IgD-negative memory B cell (primary cell): ENCODE measurements at regions not wholly inside any gene's neighbourhood (a gene's known extent, or its start where the extent isn't known, plus 50 kb on each side); places are given as distances from the start of the nearest gene placed in this dataset.

Experiments
- H3K27ac Mint-ChIP-seq, 3 donors: one replicate each; pipeline ENCODE4 v1.8.0; 2020 to 2022; ENCODE audit warnings: mild to moderate bottlenecking in 3 of 3, mixed read lengths in 3 of 3, moderate library complexity in 1 of 3
- H3K27me3 Mint-ChIP-seq: one replicate; pipeline ENCODE4 v1.8.0; 2021; ENCODE audit warnings: mixed read lengths
- H3K36me3 Mint-ChIP-seq: one replicate; pipeline ENCODE4 v1.8.0; 2020; ENCODE audit warnings: mild to moderate bottlenecking, mixed read lengths
- H3K4me1 Mint-ChIP-seq, 3 donors: one replicate each; pipeline ENCODE4 v1.8.0; 2020 to 2022; ENCODE audit warnings: mixed read lengths in 3 of 3, mild to moderate bottlenecking in 1 of 3
- H3K4me3 Mint-ChIP-seq, 4 donors: one replicate each; pipeline ENCODE4 v1.8.0; 2020 to 2022; ENCODE audit warnings: mild to moderate bottlenecking in 4 of 4, mixed read lengths in 4 of 4, moderate library complexity in 3 of 4
- H3K9me3 Mint-ChIP-seq, 3 donors: one replicate each; pipeline ENCODE4 v1.8.0; 2020 to 2021; ENCODE audit warnings: mixed read lengths in 3 of 3, mild to moderate bottlenecking in 1 of 3

DNA sequence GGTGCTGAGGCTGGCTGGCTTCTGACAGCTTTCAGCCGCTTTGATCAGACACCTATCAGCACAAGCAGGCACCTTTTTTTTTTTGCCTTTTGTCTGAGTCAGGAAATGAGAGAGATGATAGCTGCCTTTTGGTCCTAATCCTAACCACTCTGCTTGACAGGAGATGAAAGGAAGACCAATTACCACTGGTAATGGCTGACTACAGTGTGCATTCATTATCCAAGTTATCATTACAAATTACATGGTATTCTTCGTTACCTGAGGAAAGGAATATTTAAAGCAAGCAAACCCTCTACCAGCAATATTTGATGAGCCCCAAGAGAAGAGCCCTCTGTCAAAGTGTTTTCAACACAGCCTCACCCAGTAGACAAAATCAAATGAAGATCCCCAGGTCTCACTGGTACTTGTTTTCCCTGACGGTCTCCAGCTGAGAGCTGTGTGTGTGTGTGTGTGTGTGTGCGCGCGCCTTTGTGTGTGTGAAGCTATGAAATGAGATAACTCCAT is 925.7 kb downstream of the DCDC2C start:
- no peaks in the 10 kb centered on the region for H3K36me3 Mint-ChIP-seq
- H3K9me3 Mint-ChIP-seq: peaks cover 0 to 4% (median 3%) of the 10 kb centered on the region in 3 donors
- no peak overlapping the region for H3K27ac Mint-ChIP-seq
- peaks cover 0 to 1% (median 0%) of the 10 kb centered on the region in 3 donors for H3K4me1 Mint-ChIP-seq
- no peaks in the 10 kb centered on the region for H3K27me3 Mint-ChIP-seq
- H3K4me3 Mint-ChIP-seq: no peak overlapping the region

- Mint-ChIP-seq H3K4me1 (peaks cover 0 to 2% (median 0%) of the 10 kb centered on the region in 3 donors), H3K27me3 (no peaks in the 10 kb centered on the region), H3K36me3 (no peaks in the 10 kb centered on the region)
These were observed 931.9 kb downstream of the DCDC2C start for GRCh38 chr2:4635289-4635688.

DNA sequence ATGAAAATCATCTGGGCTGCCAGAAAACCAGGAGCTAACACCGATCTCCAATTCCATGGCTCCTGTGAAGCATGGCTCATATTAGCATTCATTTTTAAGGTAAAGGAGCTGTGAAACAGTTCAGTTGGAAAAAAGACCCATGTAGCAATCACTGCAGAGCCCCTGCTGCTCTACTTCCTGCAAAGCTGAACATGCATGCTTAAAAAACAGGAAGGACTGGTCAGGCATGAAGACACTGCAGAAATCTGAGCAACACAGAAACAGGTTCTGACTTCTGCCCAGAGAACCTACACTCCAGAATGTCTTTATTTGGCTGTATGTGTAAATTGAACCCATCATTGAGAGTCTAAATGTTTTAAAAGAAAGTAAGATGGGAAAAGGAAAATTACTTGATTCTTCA is 950.6 kb downstream of the DCDC2C start:
- Mint-ChIP-seq H3K4me1 (peaks cover 0 to 4% (median 0%) of the 10 kb centered on the region in 3 donors), H3K36me3 (no peaks in the 10 kb centered on the region), H3K4me3 (no peak overlapping the region), H3K27me3 (no peaks in the 10 kb centered on the region), H3K27ac (no peak overlapping the region), H3K9me3 (peaks cover 1 to 5% (median 2%) of the 10 kb centered on the region in 3 donors)

More at GRCh38 chr2:4635289-4635688, 931.9 kb downstream of the DCDC2C start:
- Mint-ChIP-seq H3K27ac (no peak overlapping the region), H3K9me3 (peaks cover 3 to 8% (median 6%) of the 10 kb centered on the region in 3 donors), H3K4me3 (no peak overlapping the region)

GRCh38 chr2:4656326-4656725 is 953.0 kb downstream of the DCDC2C start:
- Mint-ChIP-seq H3K4me3 (no peak overlapping the region), H3K27me3 (no peaks in the 10 kb centered on the region), H3K36me3 (no peaks in the 10 kb centered on the region), H3K27ac (no peak overlapping the region), H3K9me3 (peaks cover 0 to 1% (median 0%) of the 10 kb centered on the region in 3 donors), H3K4me1 (peaks cover 0 to 4% (median 0%) of the 10 kb centered on the region in 3 donors)

DNA sequence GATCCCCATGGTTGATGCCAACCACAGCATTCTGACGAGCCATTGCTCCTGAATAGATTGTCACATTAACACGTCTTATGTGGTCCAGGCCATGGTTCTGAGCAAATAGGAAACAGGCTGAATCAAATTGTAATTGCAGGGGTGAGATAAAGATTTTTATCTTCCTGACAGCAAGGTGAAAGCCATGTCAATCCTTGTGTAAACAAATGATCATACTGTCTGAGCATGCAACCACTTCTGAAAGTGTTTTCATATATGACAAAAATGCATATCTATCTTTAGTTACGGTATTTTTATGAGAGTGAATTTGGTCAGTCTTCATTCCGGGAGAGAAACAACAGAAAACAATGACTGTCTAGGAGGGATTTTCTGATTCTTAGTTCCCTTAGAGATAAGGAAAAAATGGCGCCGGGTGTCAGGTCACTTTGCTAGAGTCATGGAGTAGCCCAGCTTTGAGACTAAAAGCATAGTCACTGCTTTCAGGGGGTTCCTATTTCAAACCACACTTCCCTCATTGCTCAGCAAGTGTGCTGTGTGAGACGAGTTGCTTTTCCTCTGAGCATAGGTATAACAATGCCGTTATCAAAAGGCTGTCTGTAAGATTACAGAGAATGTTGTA is 958.9 kb downstream of the DCDC2C start:
- no peaks in the 10 kb centered on the region for H3K4me1 Mint-ChIP-seq

GRCh38 chr2:4668381-4668780 is 965.0 kb downstream of the DCDC2C start:
- peaks cover 0 to 5% (median 3%) of the 10 kb centered on the region in 3 donors for H3K9me3 Mint-ChIP-seq
- peaks cover 0 to 4% (median 0%) of the 10 kb centered on the region in 3 donors for H3K4me1 Mint-ChIP-seq
- no peak overlapping the region for H3K4me3 Mint-ChIP-seq
- H3K27ac Mint-ChIP-seq: no peak overlapping the region
- no peaks in the 10 kb centered on the region for H3K27me3 Mint-ChIP-seq
- H3K36me3 Mint-ChIP-seq: no peaks in the 10 kb centered on the region

More for the DNA sequence above, 958.9 kb downstream of the DCDC2C start:
- Mint-ChIP-seq H3K27me3 (no peaks in the 10 kb centered on the region), H3K4me3 (no peak overlapping the region), H3K9me3 (peaks cover 0 to 2% (median 1%) of the 10 kb centered on the region in 3 donors), H3K36me3 (no peaks in the 10 kb centered on the region), H3K27ac (no peak overlapping the region)

DNA sequence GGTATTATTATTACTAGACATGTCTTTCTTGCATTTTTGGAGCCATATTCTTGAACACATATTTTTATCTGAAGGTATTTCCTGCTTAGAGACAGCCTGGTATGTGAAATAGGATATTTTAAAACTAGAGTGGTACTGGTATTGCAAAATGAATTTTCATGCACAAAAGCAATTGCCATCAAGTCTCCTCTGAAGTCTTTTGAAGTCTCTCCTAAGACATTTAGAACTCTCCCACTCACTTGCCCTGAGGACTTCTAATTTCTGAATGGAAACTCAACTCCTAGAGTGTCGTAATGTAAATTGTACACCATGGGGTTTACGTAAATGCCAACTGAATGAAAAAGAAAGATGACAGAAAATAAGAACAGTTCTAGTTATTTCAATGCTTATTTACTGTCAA is 967.0 kb downstream of the DCDC2C start:
- H3K36me3 Mint-ChIP-seq: no peaks in the 10 kb centered on the region
- no peak overlapping the region for H3K27ac Mint-ChIP-seq

DNA sequence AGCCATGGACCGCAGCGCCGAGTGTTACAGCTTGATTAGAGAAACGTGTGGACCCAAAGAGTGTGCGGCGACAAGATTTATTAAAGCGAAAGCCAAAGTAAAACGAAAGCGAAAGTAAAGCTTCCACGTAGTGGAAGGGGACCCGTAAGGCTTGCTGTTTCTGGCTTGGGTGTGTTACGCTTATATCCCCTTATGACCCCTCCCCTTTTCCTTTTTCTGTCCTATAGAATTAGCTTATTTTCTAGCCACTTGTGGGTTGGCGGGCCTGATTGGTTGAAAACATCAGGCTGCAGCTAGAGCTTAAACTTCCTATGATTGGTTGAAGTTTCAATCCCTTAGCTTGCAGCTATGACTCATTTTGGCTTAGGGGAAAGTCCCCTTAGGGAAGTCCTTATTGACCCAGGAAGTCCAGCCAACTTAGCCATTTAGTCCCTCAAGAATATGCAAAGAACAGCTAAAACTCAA is 969.7 kb downstream of the DCDC2C start:
- Mint-ChIP-seq H3K36me3 (no peaks in the 10 kb centered on the region), H3K27ac (no peak overlapping the region), H3K9me3 (peaks cover 0 to 5% (median 3%) of the 10 kb centered on the region in 3 donors), H3K27me3 (no peaks in the 10 kb centered on the region), H3K4me3 (no peak overlapping the region), H3K4me1 (peaks cover 0 to 4% (median 0%) of the 10 kb centered on the region in 3 donors)

More for the DNA sequence above, 967.0 kb downstream of the DCDC2C start:
- Mint-ChIP-seq H3K4me3 (no peak overlapping the region), H3K9me3 (peaks cover 0 to 3% (median 3%) of the 10 kb centered on the region in 3 donors), H3K27me3 (no peaks in the 10 kb centered on the region), H3K4me1 (peaks cover 0 to 4% (median 0%) of the 10 kb centered on the region in 3 donors)

DNA sequence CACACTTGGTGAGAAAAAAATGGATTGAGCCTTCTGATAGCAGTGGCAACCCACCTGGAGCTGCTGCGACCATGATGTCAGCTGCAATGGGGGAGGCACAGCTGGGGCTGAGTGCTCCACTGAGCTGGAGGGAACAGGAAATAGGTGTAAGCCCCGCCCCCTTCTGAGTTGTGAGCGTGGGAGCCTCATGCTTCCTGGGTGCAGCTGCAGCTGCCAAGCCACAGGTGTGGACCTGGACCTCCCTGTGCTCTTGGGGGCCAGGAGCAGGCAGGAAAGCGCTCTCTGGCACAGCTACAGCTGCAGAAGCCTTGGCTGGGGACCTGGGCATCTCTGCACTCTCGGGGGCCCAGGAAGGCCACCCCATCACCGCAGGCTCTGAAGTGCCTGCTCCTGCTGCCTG is 970.6 kb downstream of the DCDC2C start:
- H3K4me3 Mint-ChIP-seq: peak overlapping the region in 2 of 4 donors; percentile 60 to 64

GRCh38 chr2:4675295-4675694 is 971.9 kb downstream of the DCDC2C start:
- H3K27ac Mint-ChIP-seq: no peak overlapping the region
- peak overlapping the region in 1 of 4 donors; percentile 45 for H3K4me3 Mint-ChIP-seq
- no peaks in the 10 kb centered on the region for H3K36me3 Mint-ChIP-seq
- peaks cover 0 to 9% (median 5%) of the 10 kb centered on the region in 3 donors for H3K9me3 Mint-ChIP-seq
- no peaks in the 10 kb centered on the region for H3K27me3 Mint-ChIP-seq
- H3K4me1 Mint-ChIP-seq: peaks cover 0 to 4% (median 0%) of the 10 kb centered on the region in 3 donors

More for the DNA sequence above, 970.6 kb downstream of the DCDC2C start:
- Mint-ChIP-seq H3K4me1 (peaks cover 0 to 4% (median 0%) of the 10 kb centered on the region in 3 donors), H3K36me3 (no peaks in the 10 kb centered on the region), H3K9me3 (peaks cover 0 to 5% (median 3%) of the 10 kb centered on the region in 3 donors), H3K27ac (no peak overlapping the region), H3K27me3 (no peaks in the 10 kb centered on the region)

DNA sequence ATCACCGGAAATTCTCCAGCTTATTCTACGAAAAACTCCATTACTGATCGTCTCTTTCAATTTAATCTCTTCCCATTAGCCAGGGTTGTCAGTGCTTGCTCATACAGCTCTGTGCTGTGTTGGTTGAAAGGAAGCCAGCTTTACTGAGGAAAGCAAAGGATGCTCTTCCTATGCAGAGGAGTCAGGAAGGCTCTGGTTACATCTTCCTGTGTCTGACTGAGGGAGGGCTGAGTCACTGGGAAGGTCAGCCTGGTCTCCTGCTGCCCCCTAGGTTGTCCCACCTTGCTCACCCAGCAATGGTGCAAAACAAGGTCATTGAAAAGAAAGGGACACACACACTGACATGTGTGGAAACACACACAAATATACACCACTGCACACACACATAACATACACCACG is 975.6 kb downstream of the DCDC2C start:
- Mint-ChIP-seq H3K27ac (peak overlapping the region in 1 of 3 donors; percentile 16), H3K9me3 (peaks cover 0 to 10% (median 2%) of the 10 kb centered on the region in 3 donors), H3K36me3 (no peaks in the 10 kb centered on the region), H3K4me3 (no peak overlapping the region), H3K27me3 (no peaks in the 10 kb centered on the region), H3K4me1 (no peaks in the 10 kb centered on the region)

DNA sequence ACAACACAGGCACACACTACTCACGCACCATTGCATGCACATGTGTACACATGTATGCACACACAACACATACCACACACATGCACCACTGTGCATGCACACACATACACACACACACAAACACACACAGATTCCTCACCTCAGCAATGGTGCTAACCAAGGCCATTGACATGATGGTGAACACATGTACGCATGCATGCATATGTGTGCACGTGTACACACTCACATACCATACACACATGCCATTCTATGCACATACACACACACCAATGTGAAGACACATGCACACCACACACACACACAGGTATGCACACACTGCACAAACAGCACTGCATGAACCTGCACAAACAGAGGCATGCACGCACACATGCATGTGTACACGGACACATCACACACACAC is 976.0 kb downstream of the DCDC2C start:
- Mint-ChIP-seq H3K4me1 (no peaks in the 10 kb centered on the region), H3K27me3 (no peaks in the 10 kb centered on the region), H3K36me3 (no peaks in the 10 kb centered on the region), H3K27ac (no peak overlapping the region), H3K4me3 (peak overlapping the region in 1 of 4 donors; percentile 25), H3K9me3 (peaks cover 0 to 10% (median 2%) of the 10 kb centered on the region in 3 donors)

DNA sequence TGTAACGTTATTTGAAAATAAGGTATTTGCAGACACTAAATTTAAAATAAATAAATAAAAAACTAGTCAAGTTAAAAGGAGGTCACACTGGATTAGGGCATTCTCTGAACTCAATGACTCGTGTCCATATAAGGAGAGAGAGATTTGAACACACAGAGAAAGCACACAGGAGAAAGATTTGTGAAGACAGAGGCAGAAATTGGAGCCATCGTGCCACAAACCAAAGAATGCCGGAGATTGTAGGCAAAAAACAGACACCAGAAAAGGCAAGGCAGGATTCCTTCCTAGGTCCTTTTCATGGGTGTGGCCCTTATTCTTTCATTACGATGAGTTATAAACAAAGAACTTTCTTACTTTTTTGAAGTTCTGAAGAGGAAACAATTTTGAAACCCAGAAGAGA is 981.5 kb downstream of the DCDC2C start:
- H3K4me1 Mint-ChIP-seq: peaks cover 0 to 1% (median 0%) of the 10 kb centered on the region in 3 donors
- no peak overlapping the region for H3K4me3 Mint-ChIP-seq
- H3K27ac Mint-ChIP-seq: no peak overlapping the region
- H3K9me3 Mint-ChIP-seq: peaks cover 0 to 4% (median 2%) of the 10 kb centered on the region in 3 donors
- H3K36me3 Mint-ChIP-seq: peaks cover 2% of the 10 kb centered on the region
- no peaks in the 10 kb centered on the region for H3K27me3 Mint-ChIP-seq

DNA sequence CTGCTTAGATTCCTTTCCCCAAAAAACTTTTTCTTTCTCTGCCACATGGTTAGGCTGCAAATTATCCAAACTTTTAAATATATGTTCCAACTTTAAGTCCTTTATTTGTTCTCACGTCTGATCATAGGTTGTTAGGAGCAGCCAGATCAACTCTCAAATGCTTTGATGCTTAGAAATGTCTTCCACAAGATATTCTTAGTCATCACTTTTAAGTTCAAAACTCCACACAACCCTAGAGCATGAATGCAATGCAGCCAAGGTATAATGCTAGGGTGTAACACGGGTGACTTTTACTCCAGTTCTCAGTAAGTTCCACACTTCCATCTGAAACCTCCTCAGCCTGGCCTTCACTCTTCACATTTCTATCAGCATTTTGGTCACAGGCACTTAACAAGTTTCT is 987.5 kb downstream of the DCDC2C start:
- H3K9me3 Mint-ChIP-seq: peaks cover 1 to 4% (median 1%) of the 10 kb centered on the region in 3 donors
- H3K27me3 Mint-ChIP-seq: no peaks in the 10 kb centered on the region
- no peak overlapping the region for H3K27ac Mint-ChIP-seq

GRCh38 chr2:4693266-4693665 is 989.9 kb downstream of the DCDC2C start:
- Mint-ChIP-seq H3K4me1 (no peaks in the 10 kb centered on the region), H3K27me3 (no peaks in the 10 kb centered on the region), H3K27ac (no peak overlapping the region), H3K9me3 (peaks cover 2 to 4% (median 3%) of the 10 kb centered on the region in 3 donors), H3K4me3 (no peak overlapping the region), H3K36me3 (no peaks in the 10 kb centered on the region)

More for the DNA sequence above, 987.5 kb downstream of the DCDC2C start:
- H3K36me3 Mint-ChIP-seq: peaks cover 2% of the 10 kb centered on the region
- H3K4me1 Mint-ChIP-seq: no peaks in the 10 kb centered on the region
- no peak overlapping the region for H3K4me3 Mint-ChIP-seq
